HepG2 (cell line): ENCODE measurements at regions not wholly inside any gene's neighbourhood (a gene's known extent, or its start where the extent isn't known, plus 50 kb on each side); places are given as distances from the start of the nearest gene placed in this dataset.

ENCODE experiments used
- EZH2 ChIP-seq: conservative IDR thresholded peaks from 2 replicates; pipeline ENCODE4 v1.6.1; 2012; ENCODE audit warnings: mild to moderate bottlenecking, low read depth, low read length, moderate library complexity
- POLR2A ChIP-seq, 2 experiments: IDR thresholded peaks; 2 replicates each; pipeline ENCODE4 v1.6.1; 2011; ENCODE audit warnings: low read depth in 2 of 2, low read length in 2 of 2, mild to moderate bottlenecking in 1 of 2, moderate library complexity in 1 of 2; ENCODE audit not compliant: insufficient read depth in 1 of 2
- TBL1XR1 ChIP-seq: fragments of 150-350 bp; IDR thresholded peaks from 2 replicates; pipeline ENCODE4 v1.6.1; 2014; ENCODE audit warnings: borderline replicate concordance, low read length; ENCODE audit not compliant: partially characterized antibody
- USF2 ChIP-seq, 2 experiments: sonication (generic) in 1 of 2; formaldehyde crosslinking in 1 of 2; IDR thresholded peaks; 2 replicates each; pipeline versions ENCODE4 v1.5.1 to v1.6.1; 2011 to 2020; ENCODE audit warnings: borderline replicate concordance in 1 of 2, low read depth in 1 of 2, low read length in 1 of 2, mild to moderate bottlenecking in 1 of 2, missing genetic modification reagents in 1 of 2, moderate library complexity in 1 of 2

DNA sequence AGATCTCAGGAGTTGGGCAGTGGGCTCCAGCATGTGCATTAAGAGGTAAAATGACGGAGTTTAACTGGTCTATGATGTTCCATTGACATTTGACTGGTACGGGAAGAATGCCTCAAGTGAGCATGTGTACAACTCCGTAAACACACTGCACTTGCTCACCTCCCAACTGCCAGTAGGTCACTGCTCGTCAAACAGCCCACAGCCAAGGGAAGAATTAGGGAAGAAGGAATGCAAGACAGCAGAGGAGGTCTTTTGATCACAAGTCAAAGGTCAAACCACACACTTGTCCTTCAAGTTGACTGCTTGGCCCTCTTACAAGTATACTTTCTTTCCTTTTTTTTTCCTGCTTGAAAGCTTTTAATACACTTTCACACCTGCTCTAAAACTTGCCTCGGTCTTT lies 236.7 kb downstream of the B3GLCT start:
- TF ChIP-seq USF2 (IDR thresholded peaks at IDR 0.05; ENCODE audit: low read depth, low read length) (no peak), USF2 (CRISPR knock-in tag; IDR thresholded peaks at IDR 0.05; ENCODE audit: borderline replicate concordance) (no peak), POLR2A (IDR thresholded peaks at IDR 0.05; ENCODE audit: insufficient read depth in 1 of 2, low read depth in 2 of 2, low read length in 2 of 2) (no peak), TBL1XR1 (no peak), EZH2 (no peak)
